Muscle of leg (tissue), 3 donors: ENCODE measurements at regions not wholly inside any gene's neighbourhood (a gene's known extent, or its start where the extent isn't known, plus 50 kb on each side); places are given as distances from the start of the nearest gene placed in this dataset.

Experiments
- DNase-seq: peaks from one replicate; pipeline ENCODE4 v3.0.0; 2013
- H3K27ac ChIP-seq: one replicate; pipeline ENCODE4 v1.5.1; 2013; ENCODE audit warnings: mild to moderate bottlenecking, low read length, control low read depth
- H3K27me3 ChIP-seq: one replicate; pipeline ENCODE4 v1.6.1; 2013; ENCODE audit warnings: low read length; ENCODE audit not compliant: control insufficient read depth, insufficient read depth
- H3K36me3 ChIP-seq: one replicate; pipeline ENCODE4 v1.6.1; 2013; ENCODE audit warnings: low read length; ENCODE audit not compliant: control insufficient read depth, insufficient read depth
- H3K4me1 ChIP-seq: one replicate; pipeline ENCODE4 v1.6.1; 2013; ENCODE audit warnings: low read length; ENCODE audit not compliant: control insufficient read depth, insufficient read depth
- H3K4me3 ChIP-seq: one replicate; pipeline ENCODE4 v1.5.1; 2013; ENCODE audit warnings: low read length, control low read depth
- H3K9me3 ChIP-seq: replicated peaks from 2 replicates; pipeline ENCODE4 v1.6.1; 2013; ENCODE audit warnings: low read depth, low read length; ENCODE audit not compliant: control insufficient read depth
- WGBS: methylation state at CpG from one replicate; pipeline ENCODE4 v1.1.5; 2013; ENCODE audit warnings: missing lambda C conversion rate; ENCODE audit not compliant: insufficient coverage; 5-methylcytosine and 5-hydroxymethylcytosine counted together

DNA sequence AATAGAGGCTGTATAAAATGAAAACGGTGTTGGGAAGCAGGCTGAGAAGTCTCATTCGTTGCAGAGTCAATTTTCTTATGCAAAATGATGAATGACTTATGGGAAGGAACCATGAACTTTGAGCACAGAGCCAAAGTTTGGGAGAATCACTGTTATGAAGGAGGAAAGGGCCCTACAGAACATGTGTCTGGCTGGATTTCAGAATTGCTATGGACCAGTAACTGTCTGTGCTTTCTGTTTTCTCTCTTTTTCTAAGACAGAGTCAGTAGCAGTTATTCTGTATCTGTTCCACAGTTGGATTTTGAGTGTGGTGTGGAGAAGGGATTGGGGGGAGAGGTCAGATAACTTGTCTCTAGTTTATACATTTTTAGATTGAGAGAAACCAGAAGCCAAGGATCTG is 265.0 kb upstream of the HS3ST1 start:
- DNase-seq: no peak
- 80% methylated on average over 2 of the region's 2 CpGs for WGBS
- Histone ChIP-seq H3K36me3 (no peaks in the 10 kb centered on the region), H3K27ac (no peak overlapping the region), H3K9me3 (peaks cover 2% of the 10 kb centered on the region), H3K4me1 (no peaks in the 10 kb centered on the region), H3K4me3 (no peak overlapping the region), H3K27me3 (no peaks in the 10 kb centered on the region)

DNA sequence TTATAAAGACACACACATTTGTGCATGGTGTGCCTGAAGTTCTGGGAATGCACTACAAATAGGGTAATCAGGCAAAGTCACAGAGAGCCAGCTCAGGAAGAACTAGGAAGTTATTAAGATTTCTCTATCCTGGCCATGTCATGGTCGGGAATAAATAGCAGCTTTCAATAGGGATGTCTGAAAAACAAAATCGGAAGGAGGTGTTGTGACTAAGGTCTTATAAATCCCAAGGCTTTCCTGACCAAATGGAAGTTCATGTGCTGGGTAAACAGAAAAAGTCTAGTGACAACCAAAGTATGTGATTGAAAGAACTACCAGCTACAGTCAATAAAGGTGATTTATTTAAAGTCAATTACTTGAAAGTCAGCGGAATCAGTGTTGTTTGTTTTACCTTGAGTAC is 262.5 kb upstream of the HS3ST1 start:
- no peaks in the 10 kb centered on the region for H3K27me3 ChIP-seq
- no peak overlapping the region for H3K4me3 ChIP-seq
- H3K27ac ChIP-seq: no peak overlapping the region
- peaks cover 2% of the 10 kb centered on the region for H3K9me3 ChIP-seq
- DNase-seq: no peak
- no peaks in the 10 kb centered on the region for H3K36me3 ChIP-seq
- H3K4me1 ChIP-seq: no peaks in the 10 kb centered on the region
- 80% methylated on average over 1 of the region's 3 CpGs for WGBS

DNA sequence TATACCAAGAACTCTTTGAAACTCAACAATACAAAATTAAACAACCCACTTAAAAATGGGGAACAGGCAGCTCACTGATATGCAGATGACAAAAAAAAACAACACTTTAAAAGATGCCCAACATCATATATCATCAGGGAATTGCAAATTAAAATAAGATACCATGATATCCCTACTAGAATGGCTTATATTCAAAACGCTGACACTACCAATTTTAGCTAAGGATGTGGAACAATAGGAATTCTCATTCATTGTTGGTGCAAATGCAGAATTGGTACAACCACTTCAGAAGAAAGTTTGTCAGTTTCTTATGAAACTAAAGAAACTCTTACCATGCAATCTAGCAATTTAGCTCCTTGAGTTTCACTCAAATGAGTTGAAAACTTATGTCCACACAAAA is 259.0 kb upstream of the HS3ST1 start:
- Histone ChIP-seq H3K4me3 (no peak overlapping the region), H3K4me1 (no peaks in the 10 kb centered on the region), H3K36me3 (no peaks in the 10 kb centered on the region), H3K9me3 (no peaks in the 10 kb centered on the region), H3K27ac (no peak overlapping the region), H3K27me3 (no peaks in the 10 kb centered on the region)
- DNase-seq: no peak
- WGBS: no CpG with 5 or more reads among the region's 1 CpG

- no peaks in the 10 kb centered on the region for H3K27me3 ChIP-seq
- no peaks in the 10 kb centered on the region for H3K9me3 ChIP-seq
- H3K27ac ChIP-seq: no peak overlapping the region
- no peaks in the 10 kb centered on the region for H3K36me3 ChIP-seq
- no peaks in the 10 kb centered on the region for H3K4me1 ChIP-seq
- no peak overlapping the region for H3K4me3 ChIP-seq
- no peak for DNase-seq
- 54% methylated on average over 4 of the region's 5 CpGs for WGBS
Measured at GRCh38 chr4:11685481-11685880, 256.8 kb upstream of the HS3ST1 start.

DNA sequence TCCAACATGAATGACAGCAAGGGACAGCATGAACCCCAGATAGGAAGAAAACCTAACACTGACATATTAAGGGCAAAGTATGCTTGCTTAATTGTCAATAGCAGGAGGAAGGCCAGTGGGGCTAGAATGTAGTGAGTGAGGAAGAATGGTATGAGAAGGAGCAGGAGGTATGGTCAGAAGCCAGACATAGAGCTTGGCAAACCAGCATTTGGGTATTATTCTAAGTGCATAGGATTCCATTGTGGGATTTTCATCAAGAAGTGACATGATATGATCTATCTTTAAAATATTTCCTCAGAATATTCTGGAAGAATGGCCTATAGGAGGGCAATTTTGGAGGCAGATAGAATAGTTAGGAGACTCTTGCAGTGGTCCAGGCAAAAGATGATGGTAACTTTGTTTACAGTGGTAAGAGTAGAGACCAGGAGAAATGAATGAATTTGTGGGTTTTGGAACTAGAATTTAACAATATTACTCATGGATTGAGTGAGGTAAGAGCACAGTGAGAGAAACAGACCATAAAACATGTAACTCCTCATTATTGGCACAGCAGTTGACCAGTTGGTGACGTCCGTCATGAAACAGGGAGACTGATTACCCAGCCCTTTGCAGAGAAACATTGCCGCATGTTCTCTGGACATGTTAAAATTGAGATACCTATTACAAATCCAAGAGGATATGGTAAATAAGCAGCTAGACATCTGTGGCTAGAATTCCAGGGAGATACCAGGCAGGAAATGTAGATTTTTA is 246.5 kb upstream of the HS3ST1 start:
- whole genome bisulfite sequencing: 80% methylated on average over 1 of the region's 3 CpGs
- Histone ChIP-seq H3K4me3 (no peak overlapping the region), H3K36me3 (no peaks in the 10 kb centered on the region), H3K27ac (no peak overlapping the region), H3K9me3 (no peaks in the 10 kb centered on the region), H3K4me1 (no peaks in the 10 kb centered on the region), H3K27me3 (no peaks in the 10 kb centered on the region)
- DNase-seq: no peak

DNA sequence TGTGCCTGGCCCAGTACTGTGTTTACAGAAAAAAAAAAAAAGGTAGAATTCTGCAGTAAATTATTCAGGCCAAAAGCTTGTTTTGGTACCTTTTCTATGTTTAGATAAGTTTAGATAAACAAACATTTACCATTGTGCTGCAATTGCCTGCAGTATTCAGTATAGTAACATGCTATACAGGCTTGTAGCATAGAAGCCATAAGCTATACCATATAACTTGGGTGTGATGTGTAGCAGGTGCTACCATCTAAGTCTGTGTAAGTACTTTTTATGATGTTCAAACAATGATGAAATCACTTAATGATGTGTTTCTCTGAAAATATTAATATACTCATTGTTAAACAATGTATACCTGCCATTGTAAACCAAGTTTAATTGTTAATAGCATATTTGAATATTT is 241.6 kb upstream of the HS3ST1 start:
- no peaks in the 10 kb centered on the region for H3K27me3 ChIP-seq
- peaks cover 2% of the 10 kb centered on the region for H3K9me3 ChIP-seq
- H3K4me3 ChIP-seq: no peak overlapping the region
- no peaks in the 10 kb centered on the region for H3K4me1 ChIP-seq
- no peak overlapping the region for H3K27ac ChIP-seq
- no peaks in the 10 kb centered on the region for H3K36me3 ChIP-seq
- DNase-seq: no peak

- 100% methylated on average over 1 of the region's 2 CpGs for WGBS
- H3K27me3 ChIP-seq: no peaks in the 10 kb centered on the region
Measured at GRCh38 chr4:11669156-11669555, 240.5 kb upstream of the HS3ST1 start.

GRCh38 chr4:11663114-11663513 is 234.4 kb upstream of the HS3ST1 start:
- 82% methylated on average over 2 of the region's 4 CpGs for WGBS
- no peak for DNase-seq
- Histone ChIP-seq H3K4me3 (no peak overlapping the region), H3K36me3 (no peaks in the 10 kb centered on the region), H3K4me1 (no peaks in the 10 kb centered on the region), H3K27ac (no peak overlapping the region), H3K9me3 (peaks cover 2% of the 10 kb centered on the region), H3K27me3 (no peaks in the 10 kb centered on the region)

More at GRCh38 chr4:11669156-11669555, 240.5 kb upstream of the HS3ST1 start:
- Histone ChIP-seq H3K9me3 (peaks cover 2% of the 10 kb centered on the region), H3K27ac (no peak overlapping the region), H3K4me1 (no peaks in the 10 kb centered on the region), H3K36me3 (no peaks in the 10 kb centered on the region), H3K4me3 (no peak overlapping the region)
- no peak for DNase-seq

DNA sequence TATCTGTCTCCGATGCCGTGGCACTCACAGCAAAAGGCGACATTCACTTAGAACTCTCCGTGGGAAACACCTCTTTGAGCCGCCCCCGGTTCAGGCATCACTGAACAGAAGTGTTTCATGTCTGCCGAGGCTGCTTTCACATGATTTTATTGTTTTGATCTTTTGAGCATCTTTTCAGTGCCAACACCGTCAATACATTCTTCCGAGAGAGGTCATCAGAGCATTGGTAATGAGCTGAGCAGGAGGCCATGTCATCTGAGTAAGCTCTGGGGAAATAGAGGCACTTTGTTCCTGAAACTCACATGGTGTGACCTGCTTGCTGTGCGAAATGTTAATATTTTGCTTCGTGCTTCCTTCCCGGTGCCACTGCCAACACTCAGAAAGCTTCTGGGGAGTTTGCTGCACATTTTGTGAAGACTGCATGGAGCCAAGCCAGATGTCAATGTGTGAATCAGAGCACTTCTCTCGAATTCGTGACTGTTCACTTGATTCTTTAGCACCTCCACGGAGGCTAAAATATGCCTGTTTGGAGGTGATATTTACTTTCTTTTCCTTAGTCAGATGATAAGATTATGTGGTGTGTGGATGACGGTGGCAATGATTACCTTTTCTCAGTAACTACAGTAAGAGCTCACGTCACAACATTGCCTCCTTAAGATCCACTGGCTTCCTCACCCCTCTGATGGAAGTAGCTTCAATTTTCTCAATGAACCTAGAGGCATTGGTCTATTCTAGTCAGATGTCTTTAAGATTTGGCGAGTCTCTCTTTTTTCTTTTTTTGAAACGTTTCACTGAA is 222.3 kb upstream of the HS3ST1 start:
- DNase-seq: peak; percentile 16
- H3K4me3 ChIP-seq: no peak overlapping the region
- no peaks in the 10 kb centered on the region for H3K4me1 ChIP-seq
- WGBS: 62% methylated on average over 8 of the region's 19 CpGs
- H3K9me3 ChIP-seq: no peaks in the 10 kb centered on the region
- H3K27me3 ChIP-seq: no peaks in the 10 kb centered on the region
- no peaks in the 10 kb centered on the region for H3K36me3 ChIP-seq
- no peak overlapping the region for H3K27ac ChIP-seq

GRCh38 chr4:11647433-11647832 is 218.7 kb upstream of the HS3ST1 start:
- Histone ChIP-seq H3K4me3 (no peak overlapping the region), H3K36me3 (no peaks in the 10 kb centered on the region), H3K27me3 (no peaks in the 10 kb centered on the region), H3K27ac (no peak overlapping the region), H3K4me1 (no peaks in the 10 kb centered on the region), H3K9me3 (peaks cover 3% of the 10 kb centered on the region)
- DNase-seq: no peak
